GM23338 (cell line): ENCODE measurements at regions not wholly inside any gene's neighbourhood (a gene's known extent, or its start where the extent isn't known, plus 50 kb on each side); places are given as distances from the start of the nearest gene placed in this dataset.
A peak's percentile ranks its signal among the peaks of the same experiment; 100 is the strongest.

Experiments
- ATAC-seq: fragments of 200-7000 bp; cut with Tn5 transposase; 3 replicates; pipeline ENCODE4 v1.9.1; 2020
- DNase-seq: peaks from one replicate; pipeline ENCODE4 v3.0.0-alpha.2; 2015; ENCODE audit warnings: low spot score
- H2AFZ ChIP-seq: fragments of 200-600 bp; sonication (generic); 2 replicates; pipeline ENCODE4 v1.8.0; 2016; ENCODE audit warnings: antibody characterized with exemption, mild to moderate bottlenecking, moderate library complexity
- H3F3A ChIP-seq: fragments of 200-600 bp; sonication (generic); replicated peaks from 2 replicates; pipeline ENCODE4 v1.8.0; 2017; ENCODE audit warnings: antibody characterized with exemption, mixed run types, low read depth
- H3K27ac ChIP-seq: fragments of 200-600 bp; sonication (generic); 2 replicates; pipeline ENCODE4 v1.6.1; 2016; ENCODE audit warnings: low read depth
- H3K27me3 ChIP-seq: fragments of 200-600 bp; sonication (generic); 2 replicates; pipeline ENCODE4 v1.8.0; 2016; ENCODE audit warnings: mild to moderate bottlenecking, mixed run types, moderate library complexity; ENCODE audit not compliant: insufficient read depth
- H3K36me3 ChIP-seq: fragments of 200-600 bp; sonication (generic); 2 replicates; pipeline ENCODE4 v1.8.0; 2016; ENCODE audit warnings: mild to moderate bottlenecking; ENCODE audit not compliant: insufficient read depth
- H3K4me1 ChIP-seq: fragments of 200-600 bp; sonication (generic); 2 replicates; pipeline ENCODE4 v1.8.0; 2016; ENCODE audit warnings: mild to moderate bottlenecking, moderate library complexity; ENCODE audit not compliant: insufficient read depth
- H3K4me2 ChIP-seq: fragments of 200-600 bp; sonication (generic); 2 replicates; pipeline ENCODE4 v1.7.1; 2017; ENCODE audit warnings: mixed run types
- H3K4me3 ChIP-seq: fragments of 200-600 bp; sonication (generic); 2 replicates; pipeline ENCODE4 v1.6.1; 2016; ENCODE audit warnings: mixed run types
- H3K79me2 ChIP-seq: fragments of 200-600 bp; sonication (generic); replicated peaks from 2 replicates; pipeline ENCODE4 v1.8.0; 2017; ENCODE audit warnings: mild to moderate bottlenecking; ENCODE audit not compliant: insufficient read depth
- H3K9me2 ChIP-seq: fragments of 200-600 bp; sonication (generic); 2 replicates; pipeline ENCODE4 v1.8.0; 2017; ENCODE audit not compliant: insufficient read depth
- H4K20me1 ChIP-seq: fragments of 200-600 bp; sonication (generic); replicated peaks from 2 replicates; pipeline ENCODE4 v1.8.0; 2017; ENCODE audit warnings: mild to moderate bottlenecking; ENCODE audit not compliant: insufficient read depth
- H3K27ac Mint-ChIP-seq: 2 replicates; pipeline ENCODE4 v1.8.0; 2020; ENCODE audit warnings: inconsistent platforms, mild to moderate bottlenecking, moderate library complexity, mixed read lengths
- H3K27me3 Mint-ChIP-seq: 3 replicates; pipeline ENCODE4 v1.8.0; 2022; ENCODE audit warnings: low read depth, mild to moderate bottlenecking, moderate library complexity, mixed read lengths, inconsistent platforms; ENCODE audit not compliant: insufficient read depth, poor library complexity
- H3K36me3 Mint-ChIP-seq: 3 replicates; pipeline ENCODE4 v1.8.0; 2021; ENCODE audit warnings: low read depth, mild to moderate bottlenecking, inconsistent platforms, moderate library complexity, mixed read lengths
- H3K4me1 Mint-ChIP-seq: 3 replicates; pipeline ENCODE4 v1.8.0; 2020; ENCODE audit warnings: mild to moderate bottlenecking, inconsistent platforms, mixed read lengths
- H3K4me3 Mint-ChIP-seq: 3 replicates; pipeline ENCODE4 v1.8.0; 2021; ENCODE audit warnings: moderate library complexity, mild to moderate bottlenecking, inconsistent platforms, mixed read lengths
- H3K9me3 Mint-ChIP-seq: 3 replicates; pipeline ENCODE4 v1.8.0; 2020; ENCODE audit warnings: moderate library complexity, mild to moderate bottlenecking, inconsistent platforms, mixed read lengths
- TF ChIP-seq, protein P1 (sequence below): fragments of 250-450 bp; sonication (Bioruptor Pico); IDR thresholded peaks from 2 replicates; pipeline ENCODE4 v1.5.0; 2020; ENCODE audit warnings: mild to moderate bottlenecking, moderate library complexity
- TF ChIP-seq, protein P2 (sequence below), 2 experiments: fragments of 200-600 bp in 1 of 2; sonication (generic) in 1 of 2; conservative IDR thresholded peaks; 2 replicates each; pipeline versions ENCODE4 v1.5.1 to v1.6.1; 2016 to 2017; ENCODE audit warnings: antibody characterized with exemption in 2 of 2, low read depth in 2 of 2, mild to moderate bottlenecking in 2 of 2, moderate library complexity in 1 of 2
- TF ChIP-seq, protein P3 (sequence below): IDR thresholded peaks from 2 replicates; pipeline ENCODE4 v1.6.1; 2016; ENCODE audit warnings: antibody characterized with exemption

DNA sequence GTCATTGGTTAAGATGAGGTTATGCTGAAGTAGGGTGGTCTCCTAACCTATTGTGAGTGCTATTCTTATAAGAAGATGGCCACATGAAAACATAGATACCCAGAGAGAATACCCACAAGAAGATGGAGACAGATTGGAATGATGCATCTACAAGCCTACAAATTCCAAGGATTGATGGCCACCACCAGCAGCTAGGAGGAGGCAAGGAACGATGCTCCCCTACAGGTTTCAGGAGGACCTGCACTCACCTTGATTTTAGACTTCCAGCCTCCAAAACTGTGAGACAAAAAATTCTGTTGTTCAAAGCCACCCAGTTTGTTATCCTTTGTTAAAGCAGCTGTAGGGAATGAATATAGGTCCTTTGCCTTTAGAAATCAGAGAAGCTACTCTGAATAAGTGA, 227.4 kb downstream of the NEDD1 start:
- no peaks in the 10 kb centered on the region for H3K36me3 ChIP-seq
- Mint-ChIP-seq H3K27me3 (peaks cover under 1% of the 10 kb centered on the region), H3K4me1 (peaks cover 41% of the 10 kb centered on the region), H3K27ac (no peak overlapping the region), H3K9me3 (peaks cover 17% of the 10 kb centered on the region), H3K4me3 (no peak overlapping the region), H3K36me3 (peaks cover 19% of the 10 kb centered on the region)
- ATAC-seq (no peak), DNase-seq (peak; percentile 57)
- no peaks in the 10 kb centered on the region for H3F3A ChIP-seq
- 0 out of 2 replicates have a peak overlapping the region, but pooled peaks have one; percentile 23 for H2AFZ ChIP-seq
- TF ChIP-seq, protein P1, sequence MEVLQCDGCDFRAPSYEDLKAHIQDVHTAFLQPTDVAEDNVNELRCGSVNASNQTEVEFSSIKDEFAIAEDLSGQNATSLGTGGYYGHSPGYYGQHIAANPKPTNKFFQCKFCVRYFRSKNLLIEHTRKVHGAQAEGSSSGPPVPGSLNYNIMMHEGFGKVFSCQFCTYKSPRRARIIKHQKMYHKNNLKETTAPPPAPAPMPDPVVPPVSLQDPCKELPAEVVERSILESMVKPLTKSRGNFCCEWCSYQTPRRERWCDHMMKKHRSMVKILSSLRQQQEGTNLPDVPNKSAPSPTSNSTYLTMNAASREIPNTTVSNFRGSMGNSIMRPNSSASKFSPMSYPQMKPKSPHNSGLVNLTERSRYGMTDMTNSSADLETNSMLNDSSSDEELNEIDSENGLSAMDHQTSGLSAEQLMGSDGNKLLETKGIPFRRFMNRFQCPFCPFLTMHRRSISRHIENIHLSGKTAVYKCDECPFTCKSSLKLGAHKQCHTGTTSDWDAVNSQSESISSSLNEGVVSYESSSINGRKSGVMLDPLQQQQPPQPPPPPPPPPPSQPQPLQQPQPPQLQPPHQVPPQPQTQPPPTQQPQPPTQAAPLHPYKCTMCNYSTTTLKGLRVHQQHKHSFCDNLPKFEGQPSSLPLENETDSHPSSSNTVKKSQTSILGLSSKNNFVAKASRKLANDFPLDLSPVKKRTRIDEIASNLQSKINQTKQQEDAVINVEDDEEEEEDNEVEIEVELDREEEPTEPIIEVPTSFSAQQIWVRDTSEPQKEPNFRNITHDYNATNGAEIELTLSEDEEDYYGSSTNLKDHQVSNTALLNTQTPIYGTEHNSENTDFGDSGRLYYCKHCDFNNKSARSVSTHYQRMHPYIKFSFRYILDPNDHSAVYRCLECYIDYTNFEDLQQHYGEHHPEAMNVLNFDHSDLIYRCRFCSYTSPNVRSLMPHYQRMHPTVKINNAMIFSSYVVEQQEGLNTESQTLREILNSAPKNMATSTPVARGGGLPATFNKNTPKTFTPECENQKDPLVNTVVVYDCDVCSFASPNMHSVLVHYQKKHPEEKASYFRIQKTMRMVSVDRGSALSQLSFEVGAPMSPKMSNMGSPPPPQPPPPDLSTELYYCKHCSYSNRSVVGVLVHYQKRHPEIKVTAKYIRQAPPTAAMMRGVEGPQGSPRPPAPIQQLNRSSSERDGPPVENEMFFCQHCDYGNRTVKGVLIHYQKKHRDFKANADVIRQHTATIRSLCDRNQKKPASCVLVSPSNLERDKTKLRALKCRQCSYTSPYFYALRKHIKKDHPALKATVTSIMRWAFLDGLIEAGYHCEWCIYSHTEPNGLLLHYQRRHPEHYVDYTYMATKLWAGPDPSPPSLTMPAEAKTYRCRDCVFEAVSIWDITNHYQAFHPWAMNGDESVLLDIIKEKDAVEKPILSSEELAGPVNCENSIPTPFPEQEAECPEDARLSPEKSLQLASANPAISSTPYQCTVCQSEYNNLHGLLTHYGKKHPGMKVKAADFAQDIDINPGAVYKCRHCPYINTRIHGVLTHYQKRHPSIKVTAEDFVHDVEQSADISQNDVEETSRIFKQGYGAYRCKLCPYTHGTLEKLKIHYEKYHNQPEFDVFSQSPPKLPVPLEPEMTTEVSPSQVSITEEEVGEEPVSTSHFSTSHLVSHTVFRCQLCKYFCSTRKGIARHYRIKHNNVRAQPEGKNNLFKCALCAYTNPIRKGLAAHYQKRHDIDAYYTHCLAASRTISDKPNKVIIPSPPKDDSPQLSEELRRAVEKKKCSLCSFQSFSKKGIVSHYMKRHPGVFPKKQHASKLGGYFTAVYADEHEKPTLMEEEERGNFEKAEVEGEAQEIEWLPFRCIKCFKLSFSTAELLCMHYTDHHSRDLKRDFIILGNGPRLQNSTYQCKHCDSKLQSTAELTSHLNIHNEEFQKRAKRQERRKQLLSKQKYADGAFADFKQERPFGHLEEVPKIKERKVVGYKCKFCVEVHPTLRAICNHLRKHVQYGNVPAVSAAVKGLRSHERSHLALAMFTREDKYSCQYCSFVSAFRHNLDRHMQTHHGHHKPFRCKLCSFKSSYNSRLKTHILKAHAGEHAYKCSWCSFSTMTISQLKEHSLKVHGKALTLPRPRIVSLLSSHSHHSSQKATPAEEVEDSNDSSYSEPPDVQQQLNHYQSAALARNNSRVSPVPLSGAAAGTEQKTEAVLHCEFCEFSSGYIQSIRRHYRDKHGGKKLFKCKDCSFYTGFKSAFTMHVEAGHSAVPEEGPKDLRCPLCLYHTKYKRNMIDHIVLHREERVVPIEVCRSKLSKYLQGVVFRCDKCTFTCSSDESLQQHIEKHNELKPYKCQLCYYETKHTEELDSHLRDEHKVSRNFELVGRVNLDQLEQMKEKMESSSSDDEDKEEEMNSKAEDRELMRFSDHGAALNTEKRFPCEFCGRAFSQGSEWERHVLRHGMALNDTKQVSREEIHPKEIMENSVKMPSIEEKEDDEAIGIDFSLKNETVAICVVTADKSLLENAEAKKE, result peak; percentile 69; the same call in 1 of the 2 replicates
- TF ChIP-seq, protein P2, sequence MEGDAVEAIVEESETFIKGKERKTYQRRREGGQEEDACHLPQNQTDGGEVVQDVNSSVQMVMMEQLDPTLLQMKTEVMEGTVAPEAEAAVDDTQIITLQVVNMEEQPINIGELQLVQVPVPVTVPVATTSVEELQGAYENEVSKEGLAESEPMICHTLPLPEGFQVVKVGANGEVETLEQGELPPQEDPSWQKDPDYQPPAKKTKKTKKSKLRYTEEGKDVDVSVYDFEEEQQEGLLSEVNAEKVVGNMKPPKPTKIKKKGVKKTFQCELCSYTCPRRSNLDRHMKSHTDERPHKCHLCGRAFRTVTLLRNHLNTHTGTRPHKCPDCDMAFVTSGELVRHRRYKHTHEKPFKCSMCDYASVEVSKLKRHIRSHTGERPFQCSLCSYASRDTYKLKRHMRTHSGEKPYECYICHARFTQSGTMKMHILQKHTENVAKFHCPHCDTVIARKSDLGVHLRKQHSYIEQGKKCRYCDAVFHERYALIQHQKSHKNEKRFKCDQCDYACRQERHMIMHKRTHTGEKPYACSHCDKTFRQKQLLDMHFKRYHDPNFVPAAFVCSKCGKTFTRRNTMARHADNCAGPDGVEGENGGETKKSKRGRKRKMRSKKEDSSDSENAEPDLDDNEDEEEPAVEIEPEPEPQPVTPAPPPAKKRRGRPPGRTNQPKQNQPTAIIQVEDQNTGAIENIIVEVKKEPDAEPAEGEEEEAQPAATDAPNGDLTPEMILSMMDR (conservative IDR thresholded peaks at IDR 0.05; ENCODE audit: low read depth in 2 of 2), result peak; percentile 44 to 57
- TF ChIP-seq, protein P3, sequence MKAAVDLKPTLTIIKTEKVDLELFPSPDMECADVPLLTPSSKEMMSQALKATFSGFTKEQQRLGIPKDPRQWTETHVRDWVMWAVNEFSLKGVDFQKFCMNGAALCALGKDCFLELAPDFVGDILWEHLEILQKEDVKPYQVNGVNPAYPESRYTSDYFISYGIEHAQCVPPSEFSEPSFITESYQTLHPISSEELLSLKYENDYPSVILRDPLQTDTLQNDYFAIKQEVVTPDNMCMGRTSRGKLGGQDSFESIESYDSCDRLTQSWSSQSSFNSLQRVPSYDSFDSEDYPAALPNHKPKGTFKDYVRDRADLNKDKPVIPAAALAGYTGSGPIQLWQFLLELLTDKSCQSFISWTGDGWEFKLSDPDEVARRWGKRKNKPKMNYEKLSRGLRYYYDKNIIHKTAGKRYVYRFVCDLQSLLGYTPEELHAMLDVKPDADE, result no peak
- no peak overlapping the region for H3K27ac ChIP-seq
- no peaks in the 10 kb centered on the region for H3K27me3 ChIP-seq
- H3K4me2 ChIP-seq, result no peak overlapping the region
- no peaks in the 10 kb centered on the region for H4K20me1 ChIP-seq
- H3K9me2 ChIP-seq, result peaks cover 10% of the 10 kb centered on the region
- no peaks in the 10 kb centered on the region for H3K79me2 ChIP-seq
- peaks cover 20% of the 10 kb centered on the region for H3K4me1 ChIP-seq
- H3K4me3 ChIP-seq, result no peak overlapping the region
